Glomerular visceral epithelial cell (primary cell): ENCODE measurements at regions not wholly inside any gene's neighbourhood (a gene's known extent, or its start where the extent isn't known, plus 50 kb on each side); places are given as distances from the start of the nearest gene placed in this dataset.

Experiments used
- DNase-seq: peaks from one replicate; pipeline ENCODE4 v3.0.0-alpha.2; 2016; ENCODE audit errors: extremely low spot score

GRCh38 chr6:77074037-77074713 is 389.1 kb downstream of the HTR1B start:
- no peak for DNase-seq

DNA sequence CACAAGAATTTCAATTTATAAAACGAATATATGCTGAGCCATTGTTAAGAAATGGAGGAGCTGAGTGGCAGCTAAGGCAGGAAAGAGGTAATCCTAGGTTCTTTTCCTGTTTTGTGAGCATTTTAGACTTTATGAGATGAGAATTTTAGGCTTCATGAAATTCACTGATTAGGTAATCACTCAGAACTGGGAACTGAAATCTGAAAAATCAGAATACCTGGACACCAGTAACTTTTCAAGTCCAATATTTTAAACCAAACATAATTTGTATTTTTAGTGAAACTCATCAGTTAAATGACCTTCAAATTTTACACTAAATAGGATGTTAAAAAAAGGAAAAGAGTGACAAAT is 389.9 kb downstream of the HTR1B start:
- no peak for DNase-seq

- no peak for DNase-seq
These were observed 390.4 kb downstream of the HTR1B start for GRCh38 chr6:77072694-77073409.

DNA sequence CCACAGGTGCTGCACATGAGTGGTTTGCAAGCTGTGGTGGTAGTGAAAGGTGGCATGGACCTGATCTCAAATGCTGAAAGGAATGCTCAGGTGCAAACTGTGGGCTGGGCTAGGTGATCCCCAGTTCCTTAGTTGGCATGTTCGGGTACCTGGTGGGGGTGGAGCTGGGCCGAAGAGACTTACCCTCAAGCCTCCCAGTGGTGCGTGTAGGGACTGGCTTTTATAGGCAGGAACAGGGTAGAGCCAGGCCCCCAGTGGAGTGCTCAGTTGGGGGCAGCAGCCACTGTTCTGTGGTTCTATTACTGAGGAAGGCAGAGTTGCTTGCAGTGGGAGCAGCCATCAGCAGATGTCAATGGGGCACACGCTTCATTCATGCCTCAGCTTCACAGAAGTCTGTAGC is 399.8 kb downstream of the HTR1B start:
- no peak for DNase-seq

GRCh38 chr6:77055711-77056110 is 407.6 kb downstream of the HTR1B start:
- DNase-seq = no peak

- no peak for DNase-seq
These were observed 422.6 kb downstream of the HTR1B start for GRCh38 chr6:77040568-77041195.

GRCh38 chr6:77038807-77039206 is 424.5 kb downstream of the HTR1B start:
- no peak for DNase-seq

- DNase-seq = no peak
These were observed 425.9 kb downstream of the HTR1B start for GRCh38 chr6:77037439-77037838.

DNA sequence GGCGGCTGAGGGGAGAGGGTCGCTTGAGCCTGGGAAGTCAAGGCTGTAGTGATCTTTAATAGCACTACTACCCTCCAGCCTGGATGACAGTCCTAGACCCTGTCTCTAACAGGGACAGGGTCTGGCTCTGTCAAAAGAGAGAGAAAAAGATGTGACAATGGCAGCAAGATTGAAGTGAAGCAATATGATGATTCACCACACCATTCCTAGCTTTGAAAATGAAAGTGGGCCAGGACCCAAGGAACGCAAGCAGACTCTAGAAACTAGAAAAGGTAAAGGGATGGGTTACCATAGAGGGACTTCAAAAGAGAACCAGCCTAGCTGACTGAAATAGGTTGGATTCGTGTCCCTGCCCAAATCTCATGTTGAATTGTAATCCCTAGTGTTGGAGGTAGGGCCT is 426.9 kb downstream of the HTR1B start:
- DNase-seq = no peak

DNA sequence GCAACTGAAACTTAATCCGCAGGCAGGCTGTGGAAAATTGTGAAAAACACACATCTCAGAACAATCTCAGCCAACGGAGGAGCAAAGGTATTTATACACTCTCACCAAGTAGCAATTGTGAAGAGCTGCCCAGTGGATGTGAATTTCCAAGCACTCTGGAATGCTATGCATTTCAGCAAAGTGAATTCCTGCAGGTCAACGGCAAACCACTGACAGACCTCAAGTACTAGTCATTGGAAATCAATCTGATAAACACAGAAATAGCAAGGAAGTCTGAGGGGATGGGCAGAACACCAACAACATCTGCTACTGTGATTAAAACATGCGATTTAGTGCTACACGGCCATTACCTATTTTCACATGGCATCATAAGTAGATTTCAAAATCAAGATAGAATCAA is 429.1 kb downstream of the HTR1B start:
- DNase-seq = peak; percentile 95

GRCh38 chr6:77030929-77031674 is 432.2 kb downstream of the HTR1B start:
- peak; percentile 51 for DNase-seq

GRCh38 chr6:77026341-77026740 is 436.9 kb downstream of the HTR1B start:
- DNase-seq = no peak

DNA sequence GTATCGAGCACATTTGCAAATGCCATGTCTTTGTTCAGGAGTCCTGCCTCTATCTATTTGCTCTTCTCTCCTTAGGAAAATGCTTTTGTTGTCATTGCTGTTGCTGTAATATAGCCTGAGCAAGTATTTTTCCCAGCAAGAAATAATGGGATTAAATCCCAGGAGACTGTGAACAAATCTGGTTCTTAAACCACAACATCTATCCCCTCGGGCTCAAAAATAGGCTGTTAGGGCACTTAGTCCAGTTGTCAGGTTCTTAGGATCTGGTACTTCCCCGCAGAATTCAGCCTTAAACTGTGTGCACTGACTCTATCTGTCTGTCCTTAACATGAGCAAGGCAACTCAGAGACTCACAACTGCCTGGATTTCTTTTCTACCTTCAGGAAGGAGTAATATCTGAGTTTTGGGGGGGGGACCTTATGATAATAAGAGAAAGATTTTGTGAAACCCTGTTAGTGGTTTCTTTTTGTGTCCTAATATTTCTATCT is 437.5 kb downstream of the HTR1B start:
- DNase-seq = no peak

GRCh38 chr6:77021778-77022177 is 441.5 kb downstream of the HTR1B start:
- no peak for DNase-seq

GRCh38 chr6:77021232-77021631 is 442.1 kb downstream of the HTR1B start:
- DNase-seq = no peak

DNA sequence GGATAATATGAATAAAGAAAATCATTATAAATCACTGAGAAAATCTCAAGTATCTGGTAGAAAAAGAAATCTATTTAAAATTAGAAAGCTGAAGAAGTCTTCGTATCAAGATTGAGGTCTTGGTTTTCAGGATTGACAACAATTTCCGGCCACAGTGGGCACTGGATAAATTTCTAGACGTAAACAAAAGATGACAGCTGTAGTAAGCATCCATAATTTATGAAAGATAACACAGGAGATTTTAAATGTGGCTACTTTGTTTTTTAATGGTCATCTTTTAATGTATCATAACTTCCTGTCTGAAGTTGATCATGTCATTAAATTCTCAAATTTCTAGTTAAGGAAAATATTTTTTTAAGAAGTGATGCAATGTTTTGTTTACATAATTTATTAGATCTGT is 444.2 kb downstream of the HTR1B start:
- no peak for DNase-seq

DNA sequence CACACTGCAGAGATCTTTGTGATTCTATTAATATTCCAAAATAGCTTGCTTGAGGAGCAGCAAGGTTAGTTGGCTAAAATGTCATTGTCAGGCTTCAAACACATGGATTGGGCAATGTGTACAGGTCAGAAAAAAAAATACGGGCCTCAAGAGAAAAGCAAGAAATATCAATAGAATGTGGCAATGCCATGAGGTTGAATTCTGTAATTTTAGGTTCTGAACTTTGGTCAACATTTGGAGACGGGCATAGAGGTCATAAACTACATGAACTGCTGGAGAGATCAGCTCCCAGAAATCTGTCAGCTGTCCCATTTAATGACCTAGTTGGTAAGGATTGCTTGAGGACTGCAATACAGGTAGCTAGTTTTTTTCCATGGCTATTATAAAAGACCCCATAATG is 445.8 kb downstream of the HTR1B start:
- no peak for DNase-seq

DNA sequence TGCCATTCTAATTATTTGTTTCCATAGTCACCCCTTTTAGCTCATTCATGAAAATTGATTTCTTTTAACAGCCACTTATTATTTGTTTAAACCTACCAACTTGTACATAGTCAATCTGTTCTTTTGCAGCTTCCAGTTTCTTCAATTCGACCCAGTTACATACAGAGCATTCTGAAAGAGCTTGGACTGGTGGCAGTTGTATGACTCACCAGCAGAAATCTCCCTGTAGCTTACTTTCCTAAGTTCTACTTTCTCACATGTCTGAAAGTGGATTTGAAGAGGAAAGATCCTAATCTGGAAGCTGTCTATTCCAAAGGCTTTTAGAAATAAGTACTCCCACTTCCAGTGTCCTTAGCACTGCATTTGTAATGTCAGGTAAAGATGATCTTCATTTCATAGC is 447.9 kb downstream of the HTR1B start:
- peak; percentile 15 for DNase-seq

DNA sequence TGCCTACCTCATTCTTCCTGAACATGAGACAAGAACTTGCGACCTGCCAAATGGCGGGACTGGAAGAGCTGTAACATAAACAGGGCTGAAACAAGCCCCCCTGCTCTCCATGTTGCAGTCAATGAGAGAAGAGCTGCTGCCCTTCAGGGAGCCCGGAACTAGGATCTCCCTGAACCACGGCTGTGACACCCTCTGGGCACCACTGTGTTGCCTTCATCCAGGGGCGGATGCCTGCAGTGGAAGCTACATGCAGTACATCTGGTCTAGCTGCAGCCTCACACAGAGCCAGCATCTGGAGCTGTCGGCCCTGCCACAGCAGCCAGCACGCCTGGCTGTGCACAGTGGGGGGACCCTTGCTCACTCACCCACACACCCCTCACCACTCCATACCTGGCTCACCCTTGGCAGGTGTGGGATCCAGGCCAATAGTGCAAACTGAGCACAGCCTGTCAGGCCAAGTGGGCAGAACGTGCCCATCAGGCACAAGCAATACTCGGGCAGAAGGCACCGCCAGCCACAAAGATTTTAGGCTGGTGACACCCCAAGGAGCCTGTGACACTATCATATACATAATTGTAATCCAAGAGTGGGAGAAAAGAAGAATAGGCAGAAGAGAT is 451.3 kb downstream of the HTR1B start:
- DNase-seq = no peak

- DNase-seq = no peak
These were observed 452.3 kb downstream of the HTR1B start for GRCh38 chr6:77010931-77011542.

DNA sequence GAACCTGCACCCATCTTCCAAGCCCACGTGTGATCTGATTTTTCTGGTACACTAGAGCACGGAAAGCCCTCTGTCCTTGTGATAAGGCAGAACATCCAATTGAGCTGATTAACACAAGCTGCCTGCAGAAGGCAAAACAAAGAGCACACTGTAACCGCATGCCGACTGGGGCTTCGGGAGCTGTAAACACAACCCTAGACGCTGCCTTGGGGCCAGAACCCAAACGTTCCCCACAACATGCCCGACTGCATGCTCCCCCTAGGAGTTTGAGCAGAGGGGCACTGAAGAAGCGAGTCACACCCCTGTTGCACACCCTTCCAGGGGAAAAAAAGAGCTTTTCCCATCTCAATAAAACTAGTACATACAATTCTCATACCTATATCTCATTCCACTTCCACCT is 470.7 kb downstream of the HTR1B start:
- no peak for DNase-seq

- no peak for DNase-seq
These were observed 478.7 kb downstream of the HTR1B start for GRCh38 chr6:76984572-76984971.
